Inflammatory macrophage treated with lipopolysaccharide for 1 hour (primary cell): ENCODE measurements at regions not wholly inside any gene's neighbourhood (a gene's known extent, or its start where the extent isn't known, plus 50 kb on each side); places are given as distances from the start of the nearest gene placed in this dataset.

Experiments
- DNase-seq, 2 donors: peaks; one replicate each; pipeline ENCODE4 v3.0.0-alpha.2; 2020 to 2022

DNA sequence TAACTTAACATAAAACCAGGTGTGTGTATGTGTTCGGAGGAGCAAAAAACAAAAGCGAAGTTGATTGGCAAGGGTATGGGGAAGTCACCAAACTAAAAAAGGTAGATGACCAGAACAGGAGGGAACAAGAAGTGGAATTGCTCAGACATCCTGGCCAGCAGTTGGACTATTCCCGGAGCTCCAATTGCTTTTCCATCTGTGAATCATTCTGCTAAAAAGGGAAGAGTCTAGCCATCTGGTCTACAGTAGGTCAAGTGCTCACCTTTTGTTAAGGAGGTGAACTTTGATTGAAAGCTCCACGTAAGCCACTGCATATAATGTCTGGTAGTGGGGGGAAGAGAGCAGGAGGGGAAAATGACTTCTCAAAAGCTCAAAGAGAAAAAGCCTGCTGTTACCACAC, 50.0 kb upstream of the BET1 start:
- no peak for DNase-seq

- no peak for DNase-seq
Measured at GRCh38 chr7:94055963-94056362, 51.8 kb upstream of the BET1 start.

- DNase-seq = peak; percentile 40 to 68
Measured at GRCh38 chr7:94056796-94057207, 52.6 kb upstream of the BET1 start.

DNA sequence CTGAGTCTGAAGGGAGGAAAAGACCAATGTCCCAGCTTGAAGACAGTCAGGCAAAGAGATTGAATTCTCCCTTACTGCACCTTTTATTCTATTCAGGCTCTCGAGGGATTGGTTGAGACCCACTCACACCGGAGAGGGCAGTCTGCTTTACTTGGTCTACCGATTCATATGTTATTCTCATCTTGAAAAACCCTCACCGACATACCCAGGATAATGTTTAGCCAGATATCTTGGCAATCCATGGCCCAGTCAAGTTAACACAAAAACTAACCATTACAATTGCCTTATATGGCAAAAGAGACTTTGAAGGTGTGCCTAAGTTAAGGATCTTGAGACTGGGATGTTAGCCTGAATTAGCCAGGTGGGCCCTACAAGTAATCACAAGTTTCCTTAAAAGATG, 53.8 kb upstream of the BET1 start:
- no peak for DNase-seq

GRCh38 chr7:94059746-94060145, 55.6 kb upstream of the BET1 start:
- peak; percentile 12 to 44 for DNase-seq

- no peak for DNase-seq
Measured at GRCh38 chr7:94060752-94061151, 56.6 kb upstream of the BET1 start.

DNA sequence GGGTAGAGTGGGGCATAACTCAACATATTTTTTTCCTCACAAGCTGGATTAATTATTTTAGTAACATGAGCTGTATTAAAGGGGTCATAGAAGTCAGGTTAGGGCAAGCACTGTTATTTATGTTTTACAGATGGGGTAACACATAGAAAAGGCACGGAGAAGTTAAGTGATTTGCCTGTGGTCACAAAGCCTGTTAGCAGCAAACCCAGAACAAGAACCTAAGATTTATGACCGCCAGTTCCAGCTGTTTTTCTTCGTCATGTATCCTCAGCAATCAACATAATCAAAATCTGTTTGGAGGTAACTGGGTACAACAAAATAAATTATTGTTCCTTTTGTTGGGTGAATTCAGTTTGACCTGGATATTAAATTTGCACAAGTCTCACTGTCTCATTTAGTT, 57.2 kb upstream of the BET1 start:
- no peak for DNase-seq

GRCh38 chr7:94062372-94062771, 58.2 kb upstream of the BET1 start:
- DNase-seq = no peak

DNA sequence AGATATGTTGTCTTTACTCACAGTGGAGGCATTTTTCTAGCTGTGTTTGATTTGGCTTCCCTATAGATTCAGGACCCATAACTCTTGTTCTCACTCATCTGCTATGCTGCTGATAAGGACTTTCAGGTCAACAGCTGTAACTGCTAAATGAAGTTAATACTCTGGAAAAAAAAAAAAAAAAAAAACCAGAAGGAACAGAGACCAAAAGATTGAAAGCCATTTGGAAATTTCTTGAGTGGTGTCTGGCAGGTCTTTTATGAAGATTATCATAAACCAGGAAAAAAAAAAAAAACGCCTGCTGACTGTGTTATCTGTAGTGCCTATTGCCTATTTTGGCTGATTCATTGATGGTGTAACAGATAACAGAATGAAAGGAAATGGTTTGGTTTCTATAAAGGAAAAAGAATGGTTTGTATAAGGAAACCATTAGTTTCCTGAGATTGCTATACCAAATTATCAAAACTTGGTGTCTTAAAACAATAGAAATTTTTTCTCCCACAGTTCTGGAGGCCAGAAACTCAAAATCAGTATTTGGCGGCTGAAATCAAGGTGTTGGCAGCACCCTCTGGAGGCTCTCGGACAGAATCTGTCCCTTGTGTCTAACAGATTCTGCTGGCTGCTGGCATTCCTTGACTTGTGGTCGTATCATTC, 60.5 kb upstream of the BET1 start:
- DNase-seq = no peak

DNA sequence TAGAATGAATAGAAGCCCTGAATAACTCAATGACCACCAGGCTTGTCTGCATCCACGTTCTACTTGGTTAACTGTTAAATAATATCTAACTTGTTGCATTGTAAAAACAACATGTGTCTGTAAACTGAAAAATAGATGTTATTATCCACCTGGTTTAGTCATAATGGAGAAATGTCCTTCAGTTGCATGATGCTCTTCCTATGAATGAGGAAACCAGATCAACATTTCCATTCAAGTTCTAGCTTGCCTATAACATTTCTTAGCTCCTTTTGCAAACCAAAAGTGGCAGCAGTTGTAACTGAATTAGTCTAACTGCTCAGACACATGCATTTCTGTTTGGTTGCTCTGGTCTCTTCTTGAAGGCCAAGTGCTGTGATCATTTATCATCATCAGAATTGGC, 62.9 kb upstream of the BET1 start:
- DNase-seq = no peak

- DNase-seq = no peak
Measured at GRCh38 chr7:94067506-94067905, 63.4 kb upstream of the BET1 start.

DNA sequence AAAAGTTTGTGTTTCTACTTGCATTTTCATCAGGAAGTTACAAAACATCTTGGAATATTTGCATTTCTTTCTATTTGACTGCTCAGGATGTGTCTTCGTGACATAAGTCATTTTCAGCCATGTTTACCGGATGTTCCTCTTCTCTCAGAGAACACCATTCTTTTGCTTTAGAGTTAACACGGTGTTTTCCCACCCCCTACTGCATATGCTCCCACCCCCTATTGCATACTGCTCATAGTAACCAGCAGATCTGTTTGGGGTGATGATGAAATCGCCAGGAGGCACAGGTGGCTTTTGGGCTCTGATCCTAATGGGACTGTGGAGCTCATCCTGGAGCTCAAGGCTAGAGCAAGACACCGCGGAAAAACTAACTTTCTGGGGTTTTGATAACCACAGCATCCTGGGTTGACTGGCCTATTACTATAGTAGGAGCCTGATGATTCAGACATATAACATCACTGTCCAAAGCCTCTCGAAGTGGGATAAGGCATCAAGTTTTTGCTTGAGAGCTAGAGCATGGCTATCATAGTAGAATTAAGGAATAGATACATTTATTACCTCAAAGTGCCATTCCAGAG, 65.1 kb upstream of the BET1 start:
- no peak for DNase-seq

GRCh38 chr7:94080551-94080950, 76.4 kb upstream of the BET1 start:
- DNase-seq = no peak

DNA sequence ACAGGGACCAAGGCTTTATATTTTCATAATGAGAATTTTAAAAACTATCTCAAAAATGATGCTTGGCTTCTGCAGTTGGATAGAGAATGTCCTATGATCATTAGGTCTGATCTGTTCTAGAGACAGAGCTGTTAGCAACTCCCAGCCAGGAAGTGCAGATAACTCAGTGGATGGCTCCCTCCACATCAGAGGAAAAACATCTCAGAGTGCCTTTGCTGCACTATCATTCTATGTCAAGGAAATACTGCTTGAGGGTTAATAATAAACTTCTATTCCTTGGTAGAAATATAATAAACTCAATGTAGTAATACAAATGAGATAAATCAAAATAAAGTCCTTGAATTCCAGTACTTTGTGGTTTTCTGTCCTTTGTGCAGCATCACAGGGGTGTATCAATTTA, 78.0 kb upstream of the BET1 start:
- DNase-seq = no peak

GRCh38 chr7:94087664-94088352, 83.7 kb upstream of the BET1 start:
- DNase-seq = peak; percentile 45 to 75

DNA sequence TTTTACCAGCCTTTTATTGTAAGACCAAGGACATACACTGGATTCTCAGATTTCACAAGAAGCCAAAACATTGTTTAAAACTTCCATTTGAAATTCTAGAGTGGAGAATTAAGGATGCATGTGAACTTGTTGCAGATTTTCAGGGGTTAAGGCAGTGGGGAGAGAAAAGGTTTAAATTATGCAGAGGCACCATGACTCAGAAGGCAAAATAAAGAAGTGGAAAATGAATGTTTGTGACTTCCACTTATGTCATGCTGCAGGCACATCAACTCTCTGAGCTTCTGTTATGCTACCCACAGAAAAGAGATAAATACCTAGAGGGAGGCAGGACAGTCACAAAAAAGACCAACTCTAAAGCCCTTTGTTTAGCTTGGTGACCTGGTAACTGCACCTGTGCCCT, 84.4 kb upstream of the BET1 start:
- peak; percentile 4 to 17 for DNase-seq

DNA sequence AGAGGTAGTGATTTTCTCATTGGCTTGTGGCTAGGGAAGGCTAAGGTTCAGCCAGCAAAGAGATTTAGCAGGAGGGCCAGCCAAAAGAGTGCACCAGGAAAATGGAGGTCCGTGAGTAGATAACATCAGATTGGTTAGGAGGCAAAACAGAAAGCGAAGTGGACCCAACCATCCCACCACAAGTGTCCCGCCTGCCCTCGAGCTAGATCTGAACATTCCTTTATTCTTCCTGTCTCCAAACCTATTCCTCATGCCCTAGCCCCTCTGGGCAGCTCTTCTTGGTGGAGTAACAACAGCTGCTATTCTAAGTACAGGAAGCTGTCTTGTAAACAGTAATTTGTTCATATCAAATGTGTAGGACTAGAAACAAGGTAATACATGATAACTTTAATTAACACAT, 85.7 kb upstream of the BET1 start:
- no peak for DNase-seq

GRCh38 chr7:94092980-94093379, 88.8 kb upstream of the BET1 start:
- DNase-seq = no peak

GRCh38 chr7:94094298-94094697, 90.1 kb upstream of the BET1 start:
- DNase-seq = no peak

- DNase-seq = no peak
Measured at GRCh38 chr7:94095316-94096009, 91.3 kb upstream of the BET1 start.

- no peak for DNase-seq
Measured at GRCh38 chr7:94099679-94100078, 95.5 kb upstream of the BET1 start.

- DNase-seq = no peak
Measured at GRCh38 chr7:94100723-94101345, 96.7 kb upstream of the BET1 start.

DNA sequence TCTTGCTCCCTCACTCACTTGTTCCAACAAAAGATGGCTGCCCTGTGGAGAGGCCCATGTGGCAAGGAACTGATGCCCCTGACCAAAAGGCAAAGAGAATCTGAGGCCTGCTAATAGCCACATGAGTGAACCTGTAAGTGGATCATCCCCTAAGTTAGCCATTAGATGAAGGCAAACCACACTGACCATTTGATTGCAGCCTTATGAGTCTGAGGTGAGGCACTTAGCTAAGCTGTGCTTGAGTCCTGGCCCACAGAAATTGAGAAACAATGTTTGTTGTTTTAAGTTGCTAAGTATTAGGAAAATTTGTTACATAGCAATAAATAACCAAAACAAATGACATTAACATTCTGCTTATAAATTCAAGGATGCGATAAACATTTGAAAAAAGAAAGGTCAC, 100.1 kb upstream of the BET1 start:
- no peak for DNase-seq

DNA sequence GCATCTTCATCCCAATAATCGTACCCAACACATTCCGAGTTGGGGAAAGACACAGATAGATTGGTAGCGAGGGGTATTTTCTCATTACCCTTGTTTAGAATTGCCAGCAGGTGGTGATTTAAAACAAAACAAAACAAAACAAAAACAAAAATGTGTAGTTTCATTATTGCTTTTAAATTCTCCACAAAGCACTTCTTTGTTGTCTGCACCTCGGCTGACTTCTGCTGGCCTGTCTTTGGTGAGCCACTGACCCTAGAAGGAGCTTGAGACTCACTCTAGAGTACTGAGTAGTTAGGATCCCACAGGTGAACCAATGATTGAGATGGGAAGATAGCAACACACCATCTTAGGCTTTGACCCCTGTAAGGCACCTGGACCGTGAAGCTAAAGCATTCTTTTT, 105.4 kb upstream of the BET1 start:
- no peak for DNase-seq
